HEK293T (cell line): ENCODE measurements at regions not wholly inside any gene's neighbourhood (a gene's known extent, or its start where the extent isn't known, plus 50 kb on each side); places are given as distances from the start of the nearest gene placed in this dataset.

Experiments
- CTCF ChIA-PET: fragments of 350-600 bp; formaldehyde crosslinking; extraction: SDS; loops from one replicate; lab custom pipeline; 2021; ENCODE audit warnings: antibody characterized with exemption, inconsistent platforms; lab: Yijun Ruan, JAX
- POLR2A ChIA-PET: fragments of 350-600 bp; formaldehyde crosslinking; extraction: SDS; loops from one replicate; lab custom pipeline; 2020; ENCODE audit warnings: antibody characterized with exemption, inconsistent platforms; lab: Yijun Ruan, JAX
- DNase-seq: peaks from one replicate; pipeline ENCODE4 v3.0.0; 2012; ENCODE audit warnings: mixed read lengths; ENCODE audit errors: extremely low spot score
- ARNT ChIP-seq: fragments of 450-650 bp; IDR thresholded peaks from 2 replicates; pipeline ENCODE4 v1.6.1; 2017; ENCODE audit warnings: mild to moderate bottlenecking
- BHLHE40 ChIP-seq: fragments of 450-650 bp; IDR thresholded peaks from 2 replicates; pipeline ENCODE4 v1.6.1; 2016; ENCODE audit warnings: mild to moderate bottlenecking, moderate library complexity, borderline replicate concordance
- CTBP1 ChIP-seq: fragments of 450-650 bp; IDR thresholded peaks from 2 replicates; pipeline ENCODE4 v1.6.1; 2016; ENCODE audit warnings: borderline replicate concordance
- ELF4 ChIP-seq: fragments of 450-650 bp; IDR thresholded peaks from 2 replicates; pipeline ENCODE4 v1.6.1; 2017; ENCODE audit warnings: antibody characterized with exemption
- FOXA1 ChIP-seq: fragments of 450-650 bp; IDR thresholded peaks from 2 replicates; pipeline ENCODE4 v1.6.1; 2016; ENCODE audit warnings: mild to moderate bottlenecking
- FOXK2 ChIP-seq: fragments of 450-650 bp; IDR thresholded peaks from 2 replicates; pipeline ENCODE4 v1.6.1; 2016; ENCODE audit warnings: mild to moderate bottlenecking
- FOXM1 ChIP-seq: fragments of 450-650 bp; IDR thresholded peaks from 2 replicates; pipeline ENCODE4 v1.6.1; 2017; ENCODE audit warnings: mild to moderate bottlenecking, borderline replicate concordance
- HDGF ChIP-seq: fragments of 450-650 bp; IDR thresholded peaks from 2 replicates; pipeline ENCODE4 v1.6.1; 2017; ENCODE audit warnings: antibody characterized with exemption, borderline replicate concordance
- L3MBTL2 ChIP-seq: fragments of 450-650 bp; conservative IDR thresholded peaks from 2 replicates; pipeline ENCODE4 v1.6.1; 2016; ENCODE audit warnings: mild to moderate bottlenecking
- LEF1 ChIP-seq: fragments of 450-650 bp; IDR thresholded peaks from 2 replicates; pipeline ENCODE4 v1.6.1; 2017; ENCODE audit warnings: mild to moderate bottlenecking, borderline replicate concordance
- NFRKB ChIP-seq: fragments of 450-650 bp; IDR thresholded peaks from 2 replicates; pipeline ENCODE4 v1.6.1; 2016; ENCODE audit warnings: mild to moderate bottlenecking, moderate library complexity
- PKNOX1 ChIP-seq: fragments of 450-650 bp; IDR thresholded peaks from 2 replicates; pipeline ENCODE4 v1.6.1; 2016
- SP1 ChIP-seq: fragments of 450-650 bp; IDR thresholded peaks from 2 replicates; pipeline ENCODE4 v1.6.1; 2017
- SUZ12 ChIP-seq: fragments of 450-650 bp; IDR thresholded peaks from 2 replicates; pipeline ENCODE4 v1.6.1; 2016; ENCODE audit warnings: mild to moderate bottlenecking
- TARDBP ChIP-seq: fragments of 450-650 bp; IDR thresholded peaks from 2 replicates; pipeline ENCODE4 v1.6.1; 2016
- ZNF384 ChIP-seq: fragments of 450-650 bp; IDR thresholded peaks from 2 replicates; pipeline ENCODE4 v1.6.1; 2016

GRCh38 chr1:11418056-11418455 is 60.9 kb upstream of the DISP3 start:
- TF ChIP-seq LEF1 = no peak
- no peak for TF ChIP-seq FOXM1
- DNase-seq = no peak
- POLR2A ChIA-PET = no interaction called here
- CTCF ChIA-PET = interaction anchor here (0.6 kb wide), 1 partner anchor 42 kb away, joined by 3 read pairs; no protein-coding TSS in a partner anchor

GRCh38 chr1:11421443-11421842 is 57.5 kb upstream of the DISP3 start:
- ChIA-PET CTCF (no interaction called here), POLR2A (no interaction called here)
- TF ChIP-seq LEF1 (no peak), HDGF (no peak), BHLHE40 (no peak), TARDBP (no peak), ELF4 (no peak)
- DNase-seq = no peak

GRCh38 chr1:11422686-11423085 is 56.3 kb upstream of the DISP3 start:
- DNase-seq = no peak
- TF ChIP-seq PKNOX1 (no peak), SP1 (no peak), SUZ12 (no peak), FOXA1 (no peak), ELF4 (no peak), HDGF (no peak), ZNF384 (no peak), L3MBTL2 (no peak), FOXM1 (no peak), ARNT (no peak), BHLHE40 (no peak), FOXK2 (no peak), TARDBP (no peak), CTBP1 (no peak), NFRKB (no peak), LEF1 (no peak)
- POLR2A ChIA-PET = no interaction called here
- CTCF ChIA-PET = no interaction called here

GRCh38 chr1:11426617-11427016 is 52.3 kb upstream of the DISP3 start:
- CTCF ChIA-PET = no interaction called here
- no peak for TF ChIP-seq LEF1
- TF ChIP-seq L3MBTL2 = no peak
- no peak for TF ChIP-seq FOXK2
- TF ChIP-seq FOXM1 = no peak
- TF ChIP-seq SUZ12 = no peak
- no peak for TF ChIP-seq PKNOX1
- TF ChIP-seq BHLHE40 = no peak
- POLR2A ChIA-PET = no interaction called here
- DNase-seq = no peak

- ChIA-PET POLR2A (no interaction called here), CTCF (no interaction called here)
- TF ChIP-seq LEF1 (no peak), TARDBP (no peak), HDGF (no peak), FOXM1 (no peak), FOXA1 (no peak), PKNOX1 (no peak), BHLHE40 (no peak)
- DNase-seq = no peak
Observed at GRCh38 chr1:11428789-11429188, 50.2 kb upstream of the DISP3 start.
